GDM1 (cell line): ENCODE measurements at regions not wholly inside any gene's neighbourhood (a gene's known extent, or its start where the extent isn't known, plus 50 kb on each side); places are given as distances from the start of the nearest gene placed in this dataset.
"Not testable (repeated sequence)": the region's sequence is repeated elsewhere in the genome, so short reads cannot be mapped to it uniquely, and the experiment has no call there.

Experiments used
- DNase-seq: peaks from one replicate; lab custom pipeline; 2025; lab: John Stamatoyannopoulos, UW

GRCh38 chr13:34166406-34166805, 348.5 kb downstream of the RFC3 start:
- no peak for DNase-seq

GRCh38 chr13:34167347-34167746, 349.4 kb downstream of the RFC3 start:
- no peak for DNase-seq

DNA sequence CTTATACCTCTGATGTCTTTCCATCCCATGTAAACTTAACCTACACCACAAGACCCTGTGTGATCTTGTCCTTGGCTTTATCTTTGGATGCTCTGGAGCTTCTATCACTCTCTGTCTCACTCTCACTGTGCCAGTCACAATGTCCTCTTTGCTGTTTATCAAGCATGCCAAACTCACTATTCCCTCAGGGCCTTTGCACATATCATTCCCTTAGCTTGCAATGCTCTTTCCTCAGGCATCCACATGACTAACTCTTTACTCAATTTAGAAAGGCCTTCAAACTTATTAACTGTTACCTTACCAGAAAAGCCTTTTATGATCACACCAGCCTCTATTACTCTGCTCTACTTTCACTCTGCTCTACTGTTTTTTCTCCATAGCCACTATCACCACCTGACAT, 354.1 kb downstream of the RFC3 start:
- no peak for DNase-seq

GRCh38 chr13:34174671-34175145, 356.8 kb downstream of the RFC3 start:
- DNase-seq: no peak

- DNase-seq: no peak
Observed at GRCh38 chr13:34175551-34175950, 357.6 kb downstream of the RFC3 start.

DNA sequence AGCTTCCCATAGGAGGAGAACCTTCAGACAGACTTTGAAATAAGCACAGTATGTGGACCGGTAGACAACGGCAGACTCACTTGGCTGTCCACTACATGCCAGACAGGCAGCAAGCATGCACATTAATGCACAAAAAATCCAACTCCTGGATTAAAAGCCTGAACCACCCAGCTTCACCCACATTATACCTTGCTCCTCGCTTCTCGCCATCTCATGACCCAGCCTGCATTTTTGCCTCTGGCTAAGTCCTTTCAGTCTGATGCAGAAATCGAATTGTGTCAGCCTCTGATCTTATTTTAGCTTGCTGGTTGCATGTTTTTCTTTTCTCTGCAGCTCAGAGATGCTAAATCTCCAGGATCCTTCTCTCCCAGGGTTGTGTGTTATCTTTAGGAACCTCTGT, 358.7 kb downstream of the RFC3 start:
- no peak for DNase-seq

DNA sequence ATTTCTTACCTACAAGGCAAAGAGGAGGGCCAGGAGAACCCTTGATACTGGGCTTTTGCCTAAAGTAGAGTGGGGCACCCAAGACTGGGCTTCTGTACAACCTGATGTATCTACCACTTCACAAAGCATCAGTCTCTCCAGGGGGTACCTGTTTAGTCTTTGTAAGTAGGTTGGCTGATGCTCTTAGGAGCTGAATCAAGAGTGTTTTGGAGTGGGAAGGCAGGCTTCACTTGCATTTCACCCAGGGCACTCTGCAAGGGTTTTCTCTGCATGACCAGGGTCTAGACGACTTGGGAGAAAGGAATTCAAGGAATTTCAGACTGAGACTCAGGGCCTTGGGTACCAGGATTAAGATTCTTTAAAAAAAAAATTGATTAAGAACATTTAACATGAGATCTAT, 361.5 kb downstream of the RFC3 start:
- DNase-seq: no peak

DNA sequence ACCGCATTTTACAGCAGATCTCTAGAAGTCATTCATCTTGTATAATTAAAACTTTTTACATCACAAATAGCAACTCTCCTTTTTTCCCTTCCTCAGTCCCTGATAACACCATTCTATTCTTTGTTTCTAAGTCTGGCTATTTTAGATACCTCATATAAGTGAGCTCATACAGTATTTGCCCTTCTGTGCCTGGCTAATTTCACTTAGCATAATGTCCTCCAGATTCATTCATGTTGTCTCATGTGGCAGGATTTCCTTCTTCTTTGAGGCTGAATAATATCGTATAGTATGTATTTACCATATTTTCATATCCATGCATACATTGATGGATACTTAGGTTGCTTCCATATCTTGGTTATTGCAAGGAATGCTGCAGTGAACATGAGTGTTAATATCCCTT, 362.0 kb downstream of the RFC3 start:
- DNase-seq: no peak

GRCh38 chr13:34181256-34181655, 363.3 kb downstream of the RFC3 start:
- DNase-seq: not testable (repeated sequence)

DNA sequence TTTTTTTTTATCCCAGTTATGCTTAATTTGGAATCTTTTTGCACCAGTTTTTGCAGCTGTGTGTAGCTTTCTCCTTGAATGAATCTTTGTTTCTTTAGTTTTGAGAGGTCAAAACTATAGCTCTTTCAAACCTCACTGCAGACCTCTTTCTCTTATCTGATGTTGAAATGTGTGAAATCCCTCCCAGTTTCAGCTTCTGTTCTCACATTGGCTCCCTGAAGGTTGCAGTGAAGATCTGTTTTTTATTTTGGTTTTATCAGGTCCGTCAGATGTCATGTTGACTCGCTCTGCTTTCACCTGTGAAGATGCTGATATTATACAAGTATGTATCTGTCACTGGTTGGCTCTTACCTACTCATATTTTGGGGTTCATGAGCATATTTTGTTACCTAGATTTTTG, 372.0 kb downstream of the RFC3 start:
- no peak for DNase-seq

GRCh38 chr13:34201050-34201913, 383.3 kb downstream of the RFC3 start:
- no peak for DNase-seq

GRCh38 chr13:34207334-34207733, 389.4 kb downstream of the RFC3 start:
- DNase-seq: no peak

GRCh38 chr13:34207872-34208271, 389.9 kb downstream of the RFC3 start:
- DNase-seq: no peak

DNA sequence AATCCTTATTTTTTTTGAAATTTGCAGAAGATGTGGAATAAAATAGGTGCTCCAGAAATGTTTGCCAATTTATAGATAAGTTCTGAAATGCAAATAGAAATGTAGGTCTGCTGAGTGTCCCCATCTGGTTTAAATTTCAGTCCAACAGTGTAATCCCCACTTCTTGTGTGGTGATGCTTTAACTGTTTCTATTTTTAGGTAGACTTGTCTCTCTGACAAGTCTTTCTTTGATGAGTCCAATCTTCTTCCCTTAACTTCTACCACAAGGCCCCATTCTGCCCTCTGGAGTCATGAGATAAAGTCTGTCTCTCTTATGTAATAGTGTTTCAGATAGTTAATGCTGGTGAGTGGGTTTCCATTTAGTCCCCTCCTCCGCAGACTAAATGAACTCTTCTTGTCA, 390.4 kb downstream of the RFC3 start:
- DNase-seq: no peak

GRCh38 chr13:34210341-34210740, 392.4 kb downstream of the RFC3 start:
- DNase-seq: no peak

GRCh38 chr13:34214686-34215085, 396.7 kb downstream of the RFC3 start:
- no peak for DNase-seq

DNA sequence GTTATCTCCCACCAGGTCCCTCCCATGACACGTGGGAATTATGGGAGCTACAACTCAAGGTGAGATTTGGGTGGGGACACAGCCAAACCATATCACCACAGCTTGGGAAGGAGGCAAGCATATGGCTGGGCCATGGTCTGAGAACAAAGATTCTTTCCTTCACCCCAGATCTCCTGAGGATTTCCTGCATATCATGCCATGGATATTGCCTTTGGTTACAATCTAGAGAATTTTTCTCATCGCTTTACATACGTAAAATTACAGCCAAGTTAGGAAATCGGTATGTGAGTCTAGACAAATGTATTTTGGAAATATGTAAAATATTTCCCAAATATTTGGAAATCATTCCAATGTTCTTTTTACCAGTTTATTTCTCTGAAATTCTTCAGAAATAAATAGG, 398.3 kb downstream of the RFC3 start:
- DNase-seq: no peak

GRCh38 chr13:34217343-34218025, 399.5 kb downstream of the RFC3 start:
- no peak for DNase-seq

DNA sequence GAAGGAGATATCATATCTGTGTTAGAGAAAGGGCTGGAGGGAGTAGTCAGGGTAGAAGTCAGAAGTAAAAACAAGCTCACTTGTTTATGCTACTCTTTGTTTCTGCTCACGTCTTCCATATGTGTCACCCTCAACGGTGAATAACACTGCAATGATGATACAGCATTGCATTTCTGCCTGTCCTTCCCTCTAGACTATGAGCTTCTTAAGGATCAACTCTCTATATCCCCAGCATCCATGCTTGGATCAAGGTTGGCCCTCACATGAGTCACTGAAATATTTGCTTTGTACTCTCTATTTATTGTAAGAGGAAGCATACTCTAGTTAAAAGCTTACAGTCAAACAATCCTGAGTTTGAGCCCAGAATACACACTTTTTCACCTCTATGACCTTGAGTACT, 406.0 kb downstream of the RFC3 start:
- no peak for DNase-seq

DNA sequence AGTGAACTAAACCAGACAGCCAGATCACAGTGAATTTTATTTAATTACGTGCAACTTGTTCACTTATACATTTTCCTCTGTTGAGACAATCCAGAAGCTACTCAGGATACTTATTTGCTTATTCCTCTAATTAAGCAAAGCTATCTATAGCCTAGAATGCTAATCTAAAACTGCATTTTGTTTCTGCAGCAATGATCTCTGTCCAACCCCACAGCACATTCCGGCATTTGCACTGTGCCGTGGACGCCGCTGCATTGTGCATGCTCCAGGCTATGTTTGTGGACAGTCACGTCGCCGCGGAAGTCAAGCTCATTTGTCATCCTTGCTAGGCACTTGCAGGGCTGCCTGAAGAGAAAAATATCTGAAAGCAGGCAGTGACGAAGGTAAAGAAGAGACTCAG, 406.9 kb downstream of the RFC3 start:
- no peak for DNase-seq

DNA sequence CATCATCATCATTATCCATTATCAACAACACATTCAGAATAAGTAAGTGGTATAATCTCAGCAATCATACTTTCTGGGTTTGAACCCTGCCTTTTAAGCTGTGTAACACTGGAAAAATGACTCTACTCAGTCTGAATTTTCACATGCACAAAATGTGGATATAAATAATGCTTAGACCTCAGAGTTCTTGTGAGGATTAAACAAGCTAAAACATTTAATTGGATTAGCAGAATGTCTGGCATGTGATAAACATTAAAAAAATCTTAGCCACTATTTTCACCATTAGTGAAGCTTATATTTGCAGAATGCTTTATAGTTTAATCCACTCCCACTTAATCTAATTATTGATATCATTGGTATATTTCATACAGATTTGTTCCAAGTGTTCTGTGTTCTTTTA, 412.3 kb downstream of the RFC3 start:
- DNase-seq: no peak

DNA sequence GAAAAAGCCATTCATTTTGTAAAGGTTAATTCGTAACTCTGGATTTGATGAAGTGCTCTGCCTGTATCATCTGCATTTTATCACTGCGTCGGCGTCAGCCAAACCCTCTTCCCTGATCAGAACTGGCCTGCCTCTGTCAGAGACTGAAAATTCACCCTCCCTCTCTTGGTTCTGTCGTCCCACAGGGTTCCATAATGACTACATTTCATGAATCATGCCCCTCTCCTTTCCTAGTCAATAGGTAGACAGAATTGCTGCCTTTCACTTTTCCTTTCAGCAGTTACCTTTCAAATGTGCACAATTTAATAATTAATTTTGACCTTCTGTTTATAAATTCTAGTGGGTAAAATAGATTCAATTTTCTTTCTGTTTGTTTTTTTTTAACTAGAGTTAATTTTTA, 423.4 kb downstream of the RFC3 start:
- DNase-seq: no peak

- DNase-seq: no peak
Observed at GRCh38 chr13:34243403-34243802, 425.5 kb downstream of the RFC3 start.

DNA sequence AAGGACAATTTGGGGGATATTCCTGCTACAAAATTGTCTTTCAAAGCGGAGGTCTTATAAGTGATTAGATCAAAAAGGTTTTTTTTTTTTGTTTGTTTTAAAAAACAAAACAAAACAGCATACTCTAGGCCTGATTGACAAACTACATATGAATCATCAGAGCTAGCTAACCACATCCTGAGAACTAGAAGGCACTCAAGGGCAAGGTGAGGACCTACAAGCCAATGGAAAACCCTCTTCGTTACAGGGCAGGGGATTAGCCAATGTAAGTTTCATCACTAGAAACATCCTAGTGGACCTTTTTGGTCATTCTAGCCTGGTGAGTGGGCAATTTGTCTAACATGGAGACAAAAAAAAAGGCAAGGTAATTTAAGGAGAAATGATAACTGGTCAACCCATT, 428.6 kb downstream of the RFC3 start:
- no peak for DNase-seq
